Tibial nerve (tissue), 4 donors: ENCODE measurements at regions not wholly inside any gene's neighbourhood (a gene's known extent, or its start where the extent isn't known, plus 50 kb on each side); places are given as distances from the start of the nearest gene placed in this dataset.

ENCODE experiments used
- EP300 ChIP-seq, 2 donors: sonication (generic); formaldehyde crosslinking; IDR thresholded peaks; one replicate each; pipeline ENCODE4 v1.6.1; 2017; ENCODE audit warnings: antibody characterized with exemption in 2 of 2, mild to moderate bottlenecking in 1 of 2
- POLR2A ChIP-seq, 2 donors: fragments of 450-650 bp; IDR thresholded peaks; one replicate each; pipeline ENCODE4 v1.6.1; 2017; ENCODE audit warnings: antibody characterized with exemption in 2 of 2, mild to moderate bottlenecking in 2 of 2, moderate library complexity in 2 of 2
- TF ChIP-seq, protein P1 (sequence below), 5 experiments: fragments of 200-600 bp in 3 of 5; fragments of 450-650 bp in 2 of 5; sonication (generic) in 3 of 5; IDR thresholded peaks; one replicate each; pipeline ENCODE4 v1.5.1; 2016 to 2019; ENCODE audit warnings: antibody characterized with exemption in 5 of 5, mild to moderate bottlenecking in 3 of 5, moderate library complexity in 2 of 5

DNA sequence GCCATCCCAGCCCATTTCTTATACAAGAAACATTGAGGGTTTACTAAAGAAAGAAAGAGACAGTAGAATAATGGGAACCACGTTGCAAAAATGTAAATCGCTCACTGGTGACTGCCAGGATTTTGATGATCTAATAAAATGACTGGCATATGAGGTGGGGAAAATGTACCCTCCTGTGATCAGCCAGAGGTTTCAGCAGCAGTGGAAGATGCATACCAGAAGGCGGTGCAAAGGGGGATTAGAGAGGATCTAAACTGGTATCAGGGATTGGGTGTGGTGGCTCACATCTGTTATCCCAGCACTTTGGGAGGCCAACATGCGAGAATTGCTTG is 60.8 kb upstream of the DDR1 start:
- TF ChIP-seq, protein P1, sequence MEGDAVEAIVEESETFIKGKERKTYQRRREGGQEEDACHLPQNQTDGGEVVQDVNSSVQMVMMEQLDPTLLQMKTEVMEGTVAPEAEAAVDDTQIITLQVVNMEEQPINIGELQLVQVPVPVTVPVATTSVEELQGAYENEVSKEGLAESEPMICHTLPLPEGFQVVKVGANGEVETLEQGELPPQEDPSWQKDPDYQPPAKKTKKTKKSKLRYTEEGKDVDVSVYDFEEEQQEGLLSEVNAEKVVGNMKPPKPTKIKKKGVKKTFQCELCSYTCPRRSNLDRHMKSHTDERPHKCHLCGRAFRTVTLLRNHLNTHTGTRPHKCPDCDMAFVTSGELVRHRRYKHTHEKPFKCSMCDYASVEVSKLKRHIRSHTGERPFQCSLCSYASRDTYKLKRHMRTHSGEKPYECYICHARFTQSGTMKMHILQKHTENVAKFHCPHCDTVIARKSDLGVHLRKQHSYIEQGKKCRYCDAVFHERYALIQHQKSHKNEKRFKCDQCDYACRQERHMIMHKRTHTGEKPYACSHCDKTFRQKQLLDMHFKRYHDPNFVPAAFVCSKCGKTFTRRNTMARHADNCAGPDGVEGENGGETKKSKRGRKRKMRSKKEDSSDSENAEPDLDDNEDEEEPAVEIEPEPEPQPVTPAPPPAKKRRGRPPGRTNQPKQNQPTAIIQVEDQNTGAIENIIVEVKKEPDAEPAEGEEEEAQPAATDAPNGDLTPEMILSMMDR (IDR thresholded peaks at IDR 0.05): no peak
- TF ChIP-seq EP300 (IDR thresholded peaks at IDR 0.05) (no peak), POLR2A (IDR thresholded peaks at IDR 0.05) (no peak)
